ENCODE measurements at regions not wholly inside any gene's neighbourhood (a gene's known extent, or its start where the extent isn't known, plus 50 kb on each side); places are given as distances from the start of the nearest gene placed in this dataset.

GRCh38 chr2:44051593-44052347 lies 56.0 kb upstream of the LRPPRC start:
- intact Hi-C loops (cut with micrococcal nuclease) (no loop called here), dilution Hi-C loops (cut with MboI; ENCODE audit: extremely low pct_ligation_motif_present, low sequenced_read_pairs) (no loop called here)
- H3K36me3 ChIP-seq (ENCODE audit: control insufficient read depth in 2 of 2, extremely low read depth in 1 of 2, insufficient read depth in 2 of 2, low read length in 2 of 2): no peaks in the 10 kb centered on the region
- POLR2A ChIA-PET: no interaction called here
- H3K9me3 ChIP-seq (replicated peaks; ENCODE audit: control insufficient read depth, insufficient read depth, low read length): no peaks in the 10 kb centered on the region
- no peak overlapping the region for H3K4me2 ChIP-seq (ENCODE audit: insufficient read depth, low read length)
- no peak for FAIRE-seq
- no peak for DNase-seq (ENCODE audit: low read depth, low spot score)
- TF ChIP-seq GATA2 (IDR thresholded peaks at IDR 0.05; ENCODE audit: insufficient read depth, insufficient read length, low read depth, low read length) (no peak), FOS (IDR thresholded peaks at IDR 0.05; ENCODE audit: borderline replicate concordance, insufficient read depth, low read length) (no peak), JUN (IDR thresholded peaks at IDR 0.05; ENCODE audit: borderline replicate concordance, insufficient read depth, insufficient read length, low read depth) (no peak), POLR2A (IDR thresholded peaks at IDR 0.05; ENCODE audit: low read depth, low read length) (no peak), EZH2 (IDR thresholded peaks at IDR 0.05; ENCODE audit: borderline replicate concordance, low read depth, low read length, severe bottlenecking) (no peak), MYC (IDR thresholded peaks at IDR 0.05; ENCODE audit: low read depth, low read length) (no peak), MAX (IDR thresholded peaks at IDR 0.05; ENCODE audit: insufficient read depth, insufficient read length) (no peak), POLR2AphosphoS5 (IDR thresholded peaks at IDR 0.05; ENCODE audit: insufficient read depth, low read depth, low read length) (no peak)
- TF ChIP-seq, protein P1, sequence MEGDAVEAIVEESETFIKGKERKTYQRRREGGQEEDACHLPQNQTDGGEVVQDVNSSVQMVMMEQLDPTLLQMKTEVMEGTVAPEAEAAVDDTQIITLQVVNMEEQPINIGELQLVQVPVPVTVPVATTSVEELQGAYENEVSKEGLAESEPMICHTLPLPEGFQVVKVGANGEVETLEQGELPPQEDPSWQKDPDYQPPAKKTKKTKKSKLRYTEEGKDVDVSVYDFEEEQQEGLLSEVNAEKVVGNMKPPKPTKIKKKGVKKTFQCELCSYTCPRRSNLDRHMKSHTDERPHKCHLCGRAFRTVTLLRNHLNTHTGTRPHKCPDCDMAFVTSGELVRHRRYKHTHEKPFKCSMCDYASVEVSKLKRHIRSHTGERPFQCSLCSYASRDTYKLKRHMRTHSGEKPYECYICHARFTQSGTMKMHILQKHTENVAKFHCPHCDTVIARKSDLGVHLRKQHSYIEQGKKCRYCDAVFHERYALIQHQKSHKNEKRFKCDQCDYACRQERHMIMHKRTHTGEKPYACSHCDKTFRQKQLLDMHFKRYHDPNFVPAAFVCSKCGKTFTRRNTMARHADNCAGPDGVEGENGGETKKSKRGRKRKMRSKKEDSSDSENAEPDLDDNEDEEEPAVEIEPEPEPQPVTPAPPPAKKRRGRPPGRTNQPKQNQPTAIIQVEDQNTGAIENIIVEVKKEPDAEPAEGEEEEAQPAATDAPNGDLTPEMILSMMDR (IDR thresholded peaks at IDR 0.05; ENCODE audit: extremely low read depth in 1 of 2, insufficient read depth in 1 of 2, low read depth in 1 of 2, low read length in 2 of 2): no peak
- CTCF ChIA-PET: interaction anchor here (0.9 to 2.8 kb wide), 3 partner anchors 8 to 428 kb away, joined by 3 to 32 read pairs (median 5); no protein-coding TSS in a partner anchor
- no peak overlapping the region for H3K4me3 ChIP-seq (replicated peaks in 1 of 3; ENCODE audit: insufficient read depth in 1 of 3, low read depth in 1 of 3, low read length in 3 of 3)
- no peaks in the 10 kb centered on the region for H4K20me1 ChIP-seq (replicated peaks; ENCODE audit: control insufficient read depth, extremely low read depth, insufficient read depth, low read length)
- no peaks in the 10 kb centered on the region for H3K4me1 ChIP-seq (ENCODE audit: control insufficient read depth, extremely low read depth, insufficient read depth, low read length)
- no peak overlapping the region for H3K27ac ChIP-seq (ENCODE audit: insufficient read depth, low read depth, low read length)
- no peak overlapping the region for H2AFZ ChIP-seq (ENCODE audit: low read depth, low read length)
- H3K9me1 ChIP-seq (replicated peaks; ENCODE audit: control insufficient read depth, extremely low read depth, insufficient read depth, low read length): no peaks in the 10 kb centered on the region
- no TSS peak for BruUV-seq (replicated peaks)
- H3K79me2 ChIP-seq (ENCODE audit: control insufficient read depth, insufficient read depth, low read length): no peaks in the 10 kb centered on the region
- no peaks in the 10 kb centered on the region for H3K27me3 ChIP-seq (ENCODE audit: control insufficient read depth in 2 of 2, insufficient read depth in 2 of 2, low read length in 2 of 2)
- H3K9ac ChIP-seq (replicated peaks; ENCODE audit: extremely low read depth, insufficient read depth, low read length): no peak overlapping the region
